ENCODE measurements at regions not wholly inside any gene's neighbourhood (a gene's known extent, or its start where the extent isn't known, plus 50 kb on each side); places are given as distances from the start of the nearest gene placed in this dataset.

DNA sequence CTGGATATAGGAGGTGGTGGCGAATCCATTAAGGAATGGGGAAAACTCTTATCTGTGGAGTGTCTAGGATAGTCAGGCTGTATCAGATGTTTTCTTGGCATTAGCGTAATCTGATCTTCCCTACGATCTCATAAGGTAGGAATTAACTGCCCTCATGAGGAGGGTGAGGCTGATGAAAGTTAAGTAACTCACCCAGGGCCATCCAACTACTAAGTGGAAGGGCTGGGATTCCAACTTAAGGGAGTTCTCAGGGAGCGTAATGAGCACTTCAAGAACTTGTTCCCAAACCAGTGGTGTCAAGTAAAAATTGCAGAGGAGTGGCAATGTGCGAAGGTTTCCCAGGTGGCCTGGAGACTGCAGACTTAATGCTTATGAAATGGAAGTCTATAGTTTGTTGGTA, 55.9 kb upstream of the OSBPL11 start:
- ChIA-PET CTCF (no interaction called here), POLR2A (no interaction called here)
- Mint-ChIP-seq H3K9me3 (no peaks in the 10 kb centered on the region), H3K27me3 (no peaks in the 10 kb centered on the region), H3K4me1 (ENCODE audit: low read depth) (no peaks in the 10 kb centered on the region), H3K4me3 (no peak overlapping the region), H3K27ac (no peak overlapping the region), H3K36me3 (ENCODE audit: low read depth) (no peaks in the 10 kb centered on the region)
- Histone ChIP-seq H3K9me3 (ENCODE audit: control insufficient read depth in 1 of 2, insufficient read depth in 1 of 2, low read length in 2 of 2) (no peaks in the 10 kb centered on the region), H3K27ac (ENCODE audit: low read depth in 1 of 2, low read length in 2 of 2) (no peak overlapping the region), H3K4me3 (ENCODE audit: low read length) (no peak overlapping the region), H3K4me1 (ENCODE audit: insufficient read depth, low read length) (no peaks in the 10 kb centered on the region), H3K27me3 (ENCODE audit: control insufficient read depth in 1 of 2, insufficient read depth in 2 of 2, low read length in 2 of 2) (no peaks in the 10 kb centered on the region), H3K36me3 (ENCODE audit: insufficient read depth, low read length) (no peaks in the 10 kb centered on the region)
- intact Hi-C loops (cut with DNase I, micrococcal nuclease): no loop called here
- TF ChIP-seq, protein P1, sequence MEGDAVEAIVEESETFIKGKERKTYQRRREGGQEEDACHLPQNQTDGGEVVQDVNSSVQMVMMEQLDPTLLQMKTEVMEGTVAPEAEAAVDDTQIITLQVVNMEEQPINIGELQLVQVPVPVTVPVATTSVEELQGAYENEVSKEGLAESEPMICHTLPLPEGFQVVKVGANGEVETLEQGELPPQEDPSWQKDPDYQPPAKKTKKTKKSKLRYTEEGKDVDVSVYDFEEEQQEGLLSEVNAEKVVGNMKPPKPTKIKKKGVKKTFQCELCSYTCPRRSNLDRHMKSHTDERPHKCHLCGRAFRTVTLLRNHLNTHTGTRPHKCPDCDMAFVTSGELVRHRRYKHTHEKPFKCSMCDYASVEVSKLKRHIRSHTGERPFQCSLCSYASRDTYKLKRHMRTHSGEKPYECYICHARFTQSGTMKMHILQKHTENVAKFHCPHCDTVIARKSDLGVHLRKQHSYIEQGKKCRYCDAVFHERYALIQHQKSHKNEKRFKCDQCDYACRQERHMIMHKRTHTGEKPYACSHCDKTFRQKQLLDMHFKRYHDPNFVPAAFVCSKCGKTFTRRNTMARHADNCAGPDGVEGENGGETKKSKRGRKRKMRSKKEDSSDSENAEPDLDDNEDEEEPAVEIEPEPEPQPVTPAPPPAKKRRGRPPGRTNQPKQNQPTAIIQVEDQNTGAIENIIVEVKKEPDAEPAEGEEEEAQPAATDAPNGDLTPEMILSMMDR (IDR thresholded peaks at IDR 0.05): no peak
- ATAC-seq (ENCODE audit: poor library complexity) (no peak), DNase-seq (no peak)

DNA sequence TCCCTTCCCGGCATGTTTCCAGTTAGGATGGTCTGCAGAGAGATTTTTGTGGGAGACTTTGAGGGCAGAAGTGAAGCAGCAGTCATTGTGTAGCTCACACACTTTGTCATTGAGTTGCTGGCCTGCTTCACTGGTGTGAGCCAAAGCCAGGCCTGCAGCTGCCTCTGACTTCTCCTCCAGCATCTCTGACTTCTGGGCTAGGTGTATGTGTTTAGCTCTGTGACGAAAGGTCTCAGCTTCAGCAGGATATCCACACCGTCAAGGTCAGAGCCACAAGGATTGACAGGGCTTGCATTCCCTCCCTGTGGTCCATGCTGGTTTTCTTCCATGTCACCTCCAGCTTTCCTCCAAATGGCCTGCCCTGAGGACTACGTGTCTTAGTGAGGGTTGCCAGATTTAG, 57.1 kb upstream of the OSBPL11 start:
- CTCF ChIA-PET: no interaction called here
- no peak for ATAC-seq (ENCODE audit: poor library complexity)
- Mint-ChIP-seq H3K27me3 (no peaks in the 10 kb centered on the region), H3K36me3 (ENCODE audit: low read depth) (no peaks in the 10 kb centered on the region), H3K4me1 (ENCODE audit: low read depth) (no peaks in the 10 kb centered on the region), H3K9me3 (no peaks in the 10 kb centered on the region), H3K27ac (no peak overlapping the region), H3K4me3 (no peak overlapping the region)
- H3K9me3 ChIP-seq (ENCODE audit: control insufficient read depth in 1 of 2, insufficient read depth in 1 of 2, low read length in 2 of 2): no peaks in the 10 kb centered on the region
- no peaks in the 10 kb centered on the region for H3K27me3 ChIP-seq (ENCODE audit: control insufficient read depth in 1 of 2, insufficient read depth in 2 of 2, low read length in 2 of 2)
- intact Hi-C loops (cut with DNase I, micrococcal nuclease): no loop called here
- no peak overlapping the region for H3K27ac ChIP-seq (ENCODE audit: low read depth in 1 of 2, low read length in 2 of 2)
- TF ChIP-seq, protein P1 (IDR thresholded peaks at IDR 0.05): no peak
- DNase-seq: no peak
- no peak overlapping the region for H3K4me3 ChIP-seq (ENCODE audit: low read length)
- no peaks in the 10 kb centered on the region for H3K4me1 ChIP-seq (ENCODE audit: insufficient read depth, low read length)
- POLR2A ChIA-PET: no interaction called here
- H3K36me3 ChIP-seq (ENCODE audit: insufficient read depth, low read length): no peaks in the 10 kb centered on the region

- H3K27me3 ChIP-seq (ENCODE audit: control insufficient read depth in 1 of 2, insufficient read depth in 2 of 2, low read length in 2 of 2): no peaks in the 10 kb centered on the region
- TF ChIP-seq, protein P1 (IDR thresholded peaks at IDR 0.05): no peak
- CTCF ChIA-PET: no interaction called here
Measured at GRCh38 chr3:125654526-125654925, 59.2 kb upstream of the OSBPL11 start.

More at GRCh38 chr3:125654526-125654925, 59.2 kb upstream of the OSBPL11 start:
- H3K27me3 Mint-ChIP-seq: no peaks in the 10 kb centered on the region
- no peaks in the 10 kb centered on the region for H3K36me3 Mint-ChIP-seq (ENCODE audit: low read depth)
- no peaks in the 10 kb centered on the region for H3K9me3 Mint-ChIP-seq
- Histone ChIP-seq H3K36me3 (ENCODE audit: insufficient read depth, low read length) (no peaks in the 10 kb centered on the region), H3K4me3 (ENCODE audit: low read length) (no peak overlapping the region), H3K4me1 (ENCODE audit: insufficient read depth, low read length) (no peaks in the 10 kb centered on the region), H3K9me3 (ENCODE audit: control insufficient read depth in 1 of 2, insufficient read depth in 1 of 2, low read length in 2 of 2) (no peaks in the 10 kb centered on the region), H3K27ac (ENCODE audit: low read depth in 1 of 2, low read length in 2 of 2) (no peak overlapping the region)
- intact Hi-C loops (cut with DNase I, micrococcal nuclease): no loop called here
- H3K27ac Mint-ChIP-seq: no peak overlapping the region
- H3K4me1 Mint-ChIP-seq (ENCODE audit: low read depth): no peaks in the 10 kb centered on the region
- no peak for DNase-seq
- H3K4me3 Mint-ChIP-seq: no peak overlapping the region
- ATAC-seq (ENCODE audit: poor library complexity): no peak
- POLR2A ChIA-PET: no interaction called here

All from CD4-positive, alpha-beta T cell (primary cell).